GM03348 (cell line): ENCODE measurements at regions not wholly inside any gene's neighbourhood (a gene's known extent, or its start where the extent isn't known, plus 50 kb on each side); places are given as distances from the start of the nearest gene placed in this dataset.

Experiments
- DNase-seq: peaks from one replicate; pipeline ENCODE4 v3.0.0; 2012; ENCODE audit warnings: low spot score

DNA sequence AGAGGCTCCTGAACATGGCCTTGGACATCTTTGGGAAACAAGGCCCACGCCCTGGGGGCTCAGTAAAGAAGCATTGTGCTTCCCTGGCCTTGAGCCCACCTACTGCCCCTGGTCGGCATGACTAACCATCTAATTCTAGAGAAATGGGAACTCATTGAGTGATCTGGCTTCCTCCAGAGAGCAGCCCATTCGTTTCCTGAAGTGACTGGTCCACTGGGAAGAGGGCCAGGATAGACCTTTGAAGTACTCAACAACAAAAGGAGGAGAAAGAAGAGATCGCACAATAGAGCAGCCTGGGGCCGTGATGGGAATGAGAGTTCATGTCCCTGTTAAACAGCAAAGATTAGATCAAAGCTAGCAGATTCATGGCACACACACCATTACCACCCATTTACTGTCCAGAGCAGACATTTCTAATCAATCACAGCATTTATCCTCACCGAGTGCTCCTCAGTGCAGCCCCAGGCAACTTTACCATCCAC lies 514.4 kb upstream of the PROK2 start:
- DNase-seq: peak; percentile 41

DNA sequence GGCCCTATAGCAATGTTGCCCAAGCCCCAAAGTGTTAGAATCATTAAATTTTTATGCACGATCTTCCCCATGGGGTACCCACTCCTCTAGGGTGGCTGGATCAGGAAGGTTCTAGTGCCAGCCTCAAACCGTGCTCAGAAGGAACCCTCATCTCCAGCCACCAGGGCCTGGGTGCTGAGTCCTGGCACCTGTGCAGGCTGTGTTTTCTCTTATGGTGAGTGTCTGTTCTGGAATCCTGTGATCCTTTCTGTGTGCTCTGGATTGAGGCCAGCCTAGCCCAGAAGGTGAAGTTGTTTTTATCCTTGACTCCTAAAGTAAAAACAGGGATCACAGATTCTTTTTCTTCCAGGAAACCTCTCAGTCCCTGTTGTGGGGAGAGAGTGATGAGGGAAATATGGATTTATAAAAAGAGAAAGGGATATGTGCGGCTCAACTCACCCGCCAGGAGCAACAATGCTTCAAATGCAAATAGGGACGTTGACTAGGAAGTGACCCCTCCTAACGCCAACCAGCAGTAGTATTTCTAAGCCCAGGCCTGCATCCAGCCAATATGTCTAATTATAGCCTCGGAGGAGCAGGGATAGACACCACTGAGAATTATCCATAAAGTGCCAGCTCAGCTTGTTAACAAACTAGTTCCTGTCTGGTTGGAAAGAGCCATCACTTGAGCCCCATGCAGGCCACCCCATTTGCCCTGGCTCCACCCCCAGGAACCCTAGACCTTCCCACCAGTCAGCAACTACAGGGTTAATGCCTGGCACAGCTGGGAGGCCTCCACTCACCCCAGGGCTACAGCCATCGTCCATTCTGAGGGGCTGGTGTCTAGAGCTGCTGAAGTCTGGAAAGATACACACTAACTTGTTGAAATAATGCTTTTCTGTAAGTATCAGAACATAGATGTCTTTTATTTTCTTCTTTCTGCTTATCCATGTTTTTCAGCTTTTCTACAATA lies 513.5 kb upstream of the PROK2 start:
- no peak for DNase-seq

DNA sequence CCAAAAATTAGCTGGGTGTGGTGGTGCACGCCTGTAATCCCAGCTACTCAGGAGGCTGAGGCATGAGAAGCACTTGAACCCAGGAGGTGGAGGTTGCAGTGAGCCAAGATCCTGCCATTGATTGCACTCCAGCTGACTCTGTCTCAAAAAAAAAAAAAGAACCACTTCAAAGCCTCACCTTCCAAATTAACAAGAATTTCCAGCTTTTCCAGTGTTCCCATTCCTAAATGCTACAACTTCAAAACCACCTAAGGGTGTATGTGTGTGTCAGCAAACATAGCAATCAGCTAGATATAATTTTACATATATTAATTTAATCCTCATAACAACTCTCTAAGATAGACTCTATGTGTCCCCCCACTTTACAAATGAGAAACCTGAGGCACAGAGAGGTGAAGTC lies 512.5 kb upstream of the PROK2 start:
- no peak for DNase-seq

DNA sequence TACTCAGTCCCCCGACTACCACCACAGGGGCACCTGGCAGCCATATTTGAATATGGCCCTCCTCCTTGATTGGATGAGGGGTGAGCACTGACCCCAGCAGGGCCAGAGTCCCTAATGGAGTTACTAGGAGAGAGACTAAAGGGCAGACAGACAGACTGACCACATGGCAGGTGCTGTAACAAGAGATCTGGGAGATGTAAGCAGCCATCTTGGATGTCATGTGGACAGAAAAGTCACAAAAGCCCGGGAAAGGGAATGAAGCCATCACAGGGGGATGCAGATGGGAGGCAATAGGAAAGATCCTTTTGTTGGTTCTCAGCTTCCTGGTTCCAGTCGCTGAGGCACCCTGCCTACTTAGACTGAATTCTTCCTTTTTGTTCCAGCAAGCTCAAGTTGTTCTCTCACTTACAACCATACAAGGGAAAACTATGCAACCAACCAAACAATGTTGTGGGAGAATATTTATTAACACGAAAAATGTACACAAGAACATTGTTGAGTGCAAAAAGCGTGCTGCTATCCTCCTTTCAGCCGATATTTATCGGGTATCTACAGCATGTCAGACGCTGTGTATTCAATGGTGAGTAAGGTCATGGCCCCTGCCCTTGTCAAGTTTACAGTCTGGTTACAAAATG lies 511.6 kb upstream of the PROK2 start:
- DNase-seq: no peak

DNA sequence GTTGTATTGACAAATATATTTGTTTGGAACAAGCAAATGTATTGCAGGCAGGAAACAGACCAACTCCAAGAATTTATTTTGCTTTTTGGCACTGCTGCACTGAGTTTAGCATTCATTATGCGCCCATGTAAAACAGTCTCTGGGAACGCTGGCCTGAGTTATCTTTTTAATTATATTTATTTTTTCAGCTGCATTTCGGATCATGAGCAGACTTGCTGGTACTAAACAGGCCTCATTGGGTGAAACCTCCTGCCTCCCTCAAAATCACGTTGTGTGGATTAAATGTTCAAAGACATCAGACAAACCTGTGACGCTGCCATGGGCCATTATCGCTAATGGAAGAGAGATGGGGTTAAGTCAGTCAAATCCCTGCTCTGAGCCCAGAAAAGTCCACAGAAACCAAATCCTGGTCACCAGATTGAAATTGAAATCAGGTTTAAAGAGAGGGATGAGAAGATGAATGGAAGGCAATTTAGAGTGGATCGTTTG lies 511.1 kb upstream of the PROK2 start:
- no peak for DNase-seq

DNA sequence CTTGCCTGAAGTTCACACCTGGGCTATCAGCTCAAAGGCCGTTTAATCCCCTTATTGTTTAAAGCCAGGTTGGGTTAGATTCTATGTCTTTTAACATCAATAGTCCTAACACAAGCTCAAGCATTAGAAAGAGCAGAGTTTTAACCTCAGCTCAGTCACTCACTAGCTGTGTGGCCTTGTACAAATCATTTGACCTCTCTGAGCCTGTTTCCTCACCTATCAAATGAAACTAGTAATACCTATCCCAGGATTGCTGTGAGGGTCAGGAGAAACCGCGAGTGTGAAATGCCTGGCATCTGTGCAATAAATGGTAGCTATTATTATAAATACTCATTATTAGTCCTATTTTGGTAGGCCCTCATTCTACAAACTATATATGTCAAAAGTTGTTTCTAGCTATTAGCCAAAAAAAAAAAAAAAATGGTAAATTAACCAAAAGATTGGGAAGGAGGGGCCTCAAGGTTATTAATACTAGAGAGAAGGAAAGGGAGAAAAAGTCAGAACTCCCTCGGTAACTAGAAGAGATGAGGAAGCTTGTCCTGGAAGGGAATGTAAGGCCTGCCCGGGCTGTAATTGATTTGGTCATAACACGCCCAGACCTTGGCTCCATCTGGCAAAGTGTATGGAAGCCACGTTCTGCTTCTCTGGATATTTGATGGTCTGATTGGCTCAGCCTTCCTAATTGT lies 510.5 kb upstream of the PROK2 start:
- DNase-seq: no peak

DNA sequence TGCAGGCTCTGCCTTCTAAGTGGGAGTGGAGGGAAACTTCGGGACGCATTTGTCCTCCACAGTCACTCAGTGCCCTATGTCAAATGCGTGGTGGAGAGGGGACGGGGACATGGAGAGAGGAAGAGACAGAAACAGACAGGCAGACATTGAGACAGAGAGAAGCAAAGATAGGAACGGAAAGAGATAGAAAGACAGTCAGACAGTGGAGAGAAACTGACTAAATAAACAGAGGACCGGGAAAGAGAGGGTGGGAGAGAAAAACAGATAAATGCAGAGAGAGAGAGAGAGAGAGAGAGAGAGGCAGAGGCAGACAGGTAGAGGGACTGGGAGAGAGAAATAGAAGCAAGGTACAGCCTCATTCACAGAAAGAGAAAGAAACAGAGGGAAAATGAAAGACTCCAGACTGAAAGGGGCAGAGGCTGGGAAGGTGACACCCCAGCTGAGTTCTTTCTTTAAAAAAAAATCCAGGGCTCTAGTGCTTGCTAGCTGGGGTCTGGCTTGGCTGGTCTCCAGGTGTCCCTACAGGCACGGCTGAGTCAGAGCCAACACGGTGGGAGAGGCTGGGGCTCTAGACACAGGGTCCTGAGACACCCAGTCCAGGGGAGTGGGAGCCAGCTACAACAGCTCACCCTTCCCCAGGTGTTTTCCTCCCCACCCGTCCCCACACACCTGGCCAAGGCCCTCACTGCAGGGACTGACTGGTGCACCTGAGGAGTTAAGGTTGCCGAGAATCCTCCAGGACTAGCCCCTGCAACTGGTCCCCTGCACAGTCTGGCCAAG lies 506.1 kb upstream of the PROK2 start:
- DNase-seq: no peak

DNA sequence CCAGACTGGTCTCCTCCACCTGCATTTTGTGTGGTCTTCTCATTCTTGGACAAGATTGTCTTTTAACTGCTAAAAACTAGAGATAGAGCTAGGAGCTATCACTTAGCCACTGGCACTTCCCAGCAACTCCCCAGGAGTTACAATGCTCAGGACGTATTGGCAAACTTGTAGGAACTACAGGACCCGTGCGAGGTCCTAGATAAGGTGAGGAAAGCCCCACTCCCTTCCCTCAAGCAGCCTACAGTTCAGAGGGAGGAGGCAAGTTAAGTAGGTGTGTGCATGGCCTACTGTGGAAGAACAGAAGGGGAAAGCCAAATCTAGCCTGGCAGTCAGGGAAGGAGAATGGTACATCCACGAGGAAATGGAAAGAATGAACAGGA lies 504.7 kb upstream of the PROK2 start:
- no peak for DNase-seq

DNA sequence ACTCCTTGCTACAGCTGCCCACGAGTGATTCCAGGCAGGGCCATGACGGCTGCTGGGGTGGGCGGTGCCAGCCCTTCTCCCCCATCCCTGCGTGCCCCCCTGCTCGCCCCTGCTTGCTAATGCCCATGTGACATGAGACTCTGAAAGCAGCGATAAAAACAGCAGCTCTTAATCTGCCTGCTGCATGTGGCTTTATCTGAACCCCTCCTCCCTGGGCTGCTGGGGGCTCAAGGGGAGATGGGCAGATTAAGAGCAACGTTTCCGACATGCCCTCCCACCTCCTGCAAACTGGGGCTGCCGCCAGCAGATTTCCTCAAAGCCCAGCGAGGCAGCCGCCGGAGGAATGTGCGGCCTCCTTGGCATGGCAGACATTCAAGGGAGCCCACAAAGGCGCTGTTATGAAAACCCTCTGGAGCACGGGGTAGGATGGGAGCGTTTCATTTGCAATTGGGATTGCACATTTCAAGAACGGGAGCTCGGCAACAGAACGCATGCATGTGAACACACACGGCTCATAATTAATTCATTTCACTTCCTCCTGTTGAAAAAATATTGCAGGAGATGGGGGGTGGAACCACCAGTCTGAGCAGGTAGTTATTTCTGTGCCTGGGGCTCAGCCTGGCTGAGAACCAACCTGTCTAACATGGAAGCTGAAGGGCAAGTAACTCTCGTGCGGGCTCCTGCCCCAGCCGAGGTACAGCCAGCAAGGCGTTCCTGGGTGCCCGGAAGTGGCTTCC lies 504.2 kb upstream of the PROK2 start:
- DNase-seq: peak; percentile 82

DNA sequence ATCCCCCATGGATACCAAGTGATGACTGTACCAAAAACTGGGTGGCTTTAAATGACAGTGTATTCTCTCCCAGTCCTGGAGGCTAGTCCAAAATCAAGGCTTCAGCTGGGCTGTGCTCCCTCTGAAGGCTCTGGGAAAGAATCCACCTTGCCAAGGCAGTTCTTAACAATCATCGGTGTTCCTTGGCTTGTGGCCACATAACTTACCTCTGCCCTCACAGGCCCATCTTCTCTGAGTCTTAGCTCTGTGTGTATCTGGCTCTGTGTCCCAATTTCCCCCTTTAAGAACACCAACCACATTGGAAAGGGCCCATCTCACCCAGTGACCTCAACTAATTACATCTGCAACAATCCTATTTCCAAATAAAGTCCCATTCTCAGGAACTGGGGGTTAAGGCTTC lies 503.0 kb upstream of the PROK2 start:
- DNase-seq: no peak

DNA sequence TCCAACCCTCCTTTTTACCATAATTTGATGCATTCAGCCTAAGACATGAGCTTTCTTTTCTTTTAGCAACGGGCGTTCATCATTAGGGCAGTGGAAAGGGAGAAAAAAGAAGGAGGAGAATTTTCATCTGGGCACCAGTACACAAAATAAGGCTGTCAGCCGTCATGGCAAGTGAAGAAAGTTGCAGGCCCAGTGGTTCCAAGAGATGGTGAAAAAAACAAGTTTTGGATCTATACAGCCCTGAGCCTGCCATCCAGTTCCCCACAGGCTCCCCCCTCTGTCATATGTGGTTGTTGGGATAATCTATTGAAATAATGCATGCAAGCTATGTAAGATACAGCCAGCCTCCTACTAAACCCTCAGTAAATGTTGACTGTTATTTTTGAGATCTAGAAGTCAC lies 500.6 kb upstream of the PROK2 start:
- no peak for DNase-seq

DNA sequence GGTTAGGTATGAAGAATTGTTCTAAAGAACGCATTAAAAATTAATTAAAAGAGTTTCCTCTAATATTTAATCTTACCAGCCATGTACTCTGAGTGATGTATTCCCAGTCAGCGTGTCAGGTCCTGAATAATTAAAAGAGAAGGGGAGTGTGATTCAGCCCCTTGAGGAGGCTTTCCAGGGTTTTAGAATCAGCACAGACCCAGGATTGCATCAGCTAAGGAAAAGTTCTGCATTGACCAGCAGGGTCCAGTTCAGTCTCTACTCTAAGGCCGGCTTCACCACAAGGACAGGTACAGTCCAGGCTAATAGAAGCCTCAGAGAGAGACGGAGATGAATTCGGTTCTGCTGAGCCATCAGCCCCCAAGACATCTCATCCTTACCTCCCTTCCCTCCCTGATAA lies 499.5 kb upstream of the PROK2 start:
- no peak for DNase-seq

DNA sequence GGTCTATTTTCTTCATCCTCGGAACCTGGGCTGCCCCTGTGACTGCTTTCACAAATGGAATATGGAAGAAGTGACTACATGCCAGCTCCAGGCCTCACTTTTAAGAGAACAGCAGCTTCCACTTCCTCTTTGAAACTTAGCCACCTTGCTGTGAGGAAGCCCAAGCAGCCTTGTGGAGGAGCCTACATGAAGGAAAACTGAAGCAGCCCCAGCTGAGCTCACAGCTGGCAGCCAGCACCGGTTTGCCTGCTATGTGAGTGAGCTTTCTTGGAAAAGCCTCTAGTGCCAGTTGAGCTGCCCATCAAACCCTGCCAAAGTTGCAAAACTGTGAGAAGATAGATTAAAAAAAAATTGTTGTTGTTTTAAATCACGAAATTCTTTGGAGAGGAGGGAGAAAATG lies 498.0 kb upstream of the PROK2 start:
- DNase-seq: no peak

DNA sequence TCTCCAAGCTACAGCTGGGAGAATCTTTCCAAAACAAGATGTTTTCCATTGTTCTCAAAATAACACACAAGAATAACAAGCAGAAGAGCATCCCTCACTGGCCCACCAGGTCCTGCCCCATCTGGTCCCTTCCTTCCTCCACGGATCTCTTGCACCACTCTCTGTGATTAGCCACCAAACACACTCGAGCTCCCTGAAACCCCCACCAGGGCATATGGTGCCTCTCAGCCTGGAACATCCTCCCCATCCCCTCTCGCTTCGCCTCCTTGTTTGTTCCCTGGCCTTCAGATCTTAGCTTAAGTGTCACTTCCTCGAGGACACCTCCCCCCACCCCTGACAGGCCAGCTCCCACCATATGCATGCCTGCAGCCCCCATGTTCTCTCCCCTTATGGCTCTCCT lies 496.6 kb upstream of the PROK2 start:
- no peak for DNase-seq

DNA sequence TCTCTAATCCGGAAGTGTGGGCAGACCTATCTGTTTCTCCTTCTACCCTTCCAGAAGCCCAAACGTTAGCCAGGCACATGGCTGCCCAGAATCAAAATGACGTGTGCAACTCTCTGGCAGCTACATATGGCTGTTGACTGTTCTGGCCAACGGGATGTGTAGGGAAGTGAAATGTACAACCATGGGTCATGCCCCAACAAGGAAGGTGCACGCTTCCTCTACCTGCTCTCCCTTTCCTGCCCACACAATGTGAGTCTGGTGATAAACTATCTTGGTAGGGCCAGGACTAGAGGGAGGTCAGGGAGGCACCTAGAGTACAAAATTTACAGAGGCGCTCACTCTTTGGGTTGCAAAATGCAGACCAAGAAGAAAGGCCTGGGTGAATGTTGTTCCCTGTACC lies 495.9 kb upstream of the PROK2 start:
- DNase-seq: no peak

DNA sequence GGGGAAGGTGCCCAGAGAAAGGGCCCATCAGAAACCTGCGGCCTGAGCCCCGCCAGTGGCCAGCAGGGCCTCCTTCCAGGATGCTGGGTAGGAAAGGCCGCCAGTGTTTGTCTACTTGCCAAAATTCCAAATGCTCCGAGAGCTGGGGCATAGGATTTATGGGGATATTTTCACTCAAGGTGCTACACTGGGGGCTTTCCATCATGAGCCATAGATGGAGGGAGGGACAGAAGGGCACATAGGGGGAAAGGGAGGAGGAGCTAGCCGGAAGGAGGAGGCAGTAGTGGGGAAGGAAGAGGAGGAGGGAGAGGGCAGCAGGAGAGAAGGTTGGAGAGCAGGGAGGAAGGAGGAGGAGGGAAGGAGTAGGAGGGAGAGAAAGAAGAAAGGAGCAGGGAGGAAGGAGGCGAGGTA lies 494.7 kb upstream of the PROK2 start:
- DNase-seq: no peak

DNA sequence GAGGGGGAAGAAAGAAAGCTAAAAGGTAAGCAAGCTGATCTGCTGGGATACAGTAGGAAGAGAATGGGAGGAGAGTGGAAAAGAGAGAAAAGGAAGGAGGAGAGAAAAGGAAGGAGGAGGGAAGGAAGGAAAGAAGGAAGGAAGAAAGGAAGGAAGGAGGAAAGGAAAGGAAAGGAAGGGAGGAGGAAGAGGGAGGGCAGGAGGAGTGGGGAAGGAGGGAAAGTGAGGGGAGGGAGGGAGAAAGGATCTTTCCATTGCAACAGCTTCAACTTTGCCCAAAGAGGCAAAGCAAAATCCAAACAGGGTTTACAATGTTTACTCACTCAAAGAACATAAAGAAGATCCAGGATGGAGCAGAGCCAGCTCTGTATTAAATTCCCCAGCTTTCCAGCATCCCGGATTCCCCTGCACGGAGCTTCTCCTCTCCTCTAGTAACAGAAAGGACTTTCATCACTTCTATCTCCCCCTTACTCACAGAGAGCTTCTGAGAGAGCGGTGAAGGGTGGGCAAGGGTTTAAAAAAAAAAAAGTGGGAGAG lies 494.2 kb upstream of the PROK2 start:
- DNase-seq: no peak

DNA sequence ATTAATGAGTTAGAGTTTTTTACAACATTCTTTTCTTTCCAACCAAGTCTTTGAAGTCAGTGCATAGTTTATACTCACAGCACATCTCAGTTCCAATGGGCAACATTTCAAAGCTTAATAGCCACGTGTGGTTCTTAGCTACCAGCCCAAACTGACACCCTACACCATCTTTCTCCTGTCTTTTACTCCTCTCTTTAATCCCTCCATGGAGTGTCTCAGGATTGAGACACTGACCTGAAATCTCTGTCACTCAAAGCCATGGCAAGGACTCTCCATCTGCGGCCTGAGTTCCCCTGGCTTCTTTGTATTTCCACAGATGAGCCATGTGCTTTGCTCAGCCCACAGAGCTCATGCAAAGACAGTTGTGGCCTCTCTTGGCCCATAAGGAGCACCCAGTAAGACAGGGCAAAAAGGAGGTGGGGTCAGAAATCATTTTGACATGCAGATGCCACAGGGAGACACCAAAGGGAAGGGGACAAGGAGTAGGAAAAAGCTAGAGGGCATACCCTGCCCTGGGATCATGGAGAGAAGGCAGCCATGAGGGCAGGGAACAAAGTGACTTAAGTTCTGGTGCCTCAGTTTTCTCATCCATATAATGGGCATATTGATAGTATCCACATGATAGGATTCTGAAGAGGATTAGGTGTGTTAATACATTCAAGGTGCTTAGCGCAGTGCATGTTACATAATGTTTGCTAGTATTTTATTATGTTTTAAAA lies 493.6 kb upstream of the PROK2 start:
- no peak for DNase-seq

DNA sequence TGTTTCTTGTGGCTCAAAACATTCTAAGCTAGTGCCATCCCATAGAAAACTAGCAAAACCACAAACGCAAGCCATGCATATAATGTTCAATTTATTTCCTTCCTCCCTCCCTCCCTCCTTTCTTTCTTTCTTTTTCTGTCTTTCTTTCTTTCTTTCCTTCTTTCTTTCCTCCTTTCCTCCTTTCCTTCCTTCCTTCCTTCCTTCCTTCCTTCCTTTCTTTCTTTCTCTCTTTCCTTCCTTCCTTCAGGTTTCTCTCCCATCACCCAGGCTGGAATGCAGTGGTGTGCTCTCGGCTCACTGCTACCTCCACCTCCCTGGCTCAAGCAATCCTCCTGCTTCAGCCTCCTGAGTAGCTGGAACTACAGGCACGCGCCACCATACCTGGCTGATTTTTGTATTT lies 492.8 kb upstream of the PROK2 start:
- DNase-seq: no peak

DNA sequence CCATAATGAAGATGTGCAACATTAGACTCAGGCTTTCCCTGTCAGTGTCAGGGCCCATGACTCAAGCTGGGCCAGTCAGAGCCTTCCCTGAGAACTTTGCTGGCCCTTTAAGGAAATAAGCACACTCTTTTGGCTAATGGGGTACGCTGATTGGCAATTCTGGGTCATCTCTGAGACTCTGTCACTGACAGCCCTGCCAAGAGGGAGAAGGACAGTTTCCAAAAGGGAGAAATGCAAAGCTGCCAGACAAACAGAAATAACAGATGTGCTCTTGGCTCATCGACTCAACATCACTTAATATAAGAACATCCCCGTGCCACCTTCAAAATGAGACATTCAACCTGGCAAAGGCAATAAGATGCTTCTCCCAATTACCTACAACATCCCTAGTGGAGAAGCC lies 491.9 kb upstream of the PROK2 start:
- DNase-seq: no peak
